NOMO-1 treated with DMSO at 0.1 percent for 48 hours (cell line): ENCODE measurements at regions not wholly inside any gene's neighbourhood (a gene's known extent, or its start where the extent isn't known, plus 50 kb on each side); places are given as distances from the start of the nearest gene placed in this dataset.

ENCODE experiments used
- DNase-seq: peaks from one replicate; lab custom pipeline; 2025; ENCODE audit not compliant: unreplicated experiment; lab: John Stamatoyannopoulos, UW

- no peak for DNase-seq
These were observed 55.1 kb upstream of the LAMA2 start for GRCh38 chr6:128827675-128828464.

GRCh38 chr6:128826606-128827005 lies 56.3 kb upstream of the LAMA2 start:
- DNase-seq, result no peak

- no peak for DNase-seq
These were observed 60.7 kb upstream of the LAMA2 start for GRCh38 chr6:128822271-128822670.

- no peak for DNase-seq
These were observed 61.8 kb upstream of the LAMA2 start for GRCh38 chr6:128821116-128821515.

- no peak for DNase-seq
These were observed 74.1 kb upstream of the LAMA2 start for GRCh38 chr6:128808856-128809255.

- peak; percentile 7 for DNase-seq
These were observed 75.4 kb upstream of the LAMA2 start for GRCh38 chr6:128807577-128807976.

GRCh38 chr6:128806261-128806660 lies 76.7 kb upstream of the LAMA2 start:
- DNase-seq, result peak; percentile 52

- no peak for DNase-seq
These were observed 79.0 kb upstream of the LAMA2 start for GRCh38 chr6:128803911-128804310.

- DNase-seq, result no peak
These were observed 81.3 kb upstream of the LAMA2 start for GRCh38 chr6:128801621-128802020.

- no peak for DNase-seq
These were observed 98.7 kb upstream of the LAMA2 start for GRCh38 chr6:128784266-128784665.

- no peak for DNase-seq
These were observed 114.8 kb upstream of the LAMA2 start for GRCh38 chr6:128768187-128768586.

GRCh38 chr6:128767705-128768104 lies 115.2 kb upstream of the LAMA2 start:
- DNase-seq, result no peak

GRCh38 chr6:128767150-128767549 lies 115.8 kb upstream of the LAMA2 start:
- no peak for DNase-seq

- no peak for DNase-seq
These were observed 119.2 kb upstream of the LAMA2 start for GRCh38 chr6:128763599-128764300.

GRCh38 chr6:128759901-128760300 lies 123.0 kb upstream of the LAMA2 start:
- DNase-seq, result no peak

GRCh38 chr6:128759447-128759846 lies 123.5 kb upstream of the LAMA2 start:
- no peak for DNase-seq

- no peak for DNase-seq
These were observed 125.0 kb upstream of the LAMA2 start for GRCh38 chr6:128757961-128758360.

- no peak for DNase-seq
These were observed 128.2 kb upstream of the LAMA2 start for GRCh38 chr6:128754658-128755256.

- DNase-seq, result no peak
These were observed 138.8 kb upstream of the LAMA2 start for GRCh38 chr6:128743974-128744765.

GRCh38 chr6:128742900-128743299 lies 140.0 kb upstream of the LAMA2 start:
- DNase-seq, result no peak

- DNase-seq, result no peak
These were observed 142.0 kb upstream of the LAMA2 start for GRCh38 chr6:128740951-128741350.
